Hepatocyte (in vitro differentiated cells): ENCODE measurements at regions not wholly inside any gene's neighbourhood (a gene's known extent, or its start where the extent isn't known, plus 50 kb on each side); places are given as distances from the start of the nearest gene placed in this dataset.

Source experiments
- DNase-seq: peaks from one replicate; pipeline ENCODE4 v3.0.0-alpha.2; 2016; ENCODE audit warnings: low spot score
- H2AFZ ChIP-seq: fragments of 200-600 bp; sonication (generic); 2 replicates; pipeline ENCODE4 v1.6.0; 2016; ENCODE audit warnings: antibody characterized with exemption, mild to moderate bottlenecking
- H3K27ac ChIP-seq: fragments of 200-600 bp; sonication (generic); 2 replicates; pipeline ENCODE4 v1.5.1; 2016; ENCODE audit warnings: mild to moderate bottlenecking
- H3K27me3 ChIP-seq: fragments of 200-600 bp; sonication (generic); 2 replicates; pipeline ENCODE4 v1.6.1; 2016
- H3K36me3 ChIP-seq: fragments of 200-600 bp; sonication (generic); replicated peaks from 2 replicates; pipeline ENCODE4 v1.5.1; 2016; ENCODE audit warnings: low read depth; ENCODE audit not compliant: insufficient read depth
- H3K4me1 ChIP-seq: fragments of 200-600 bp; sonication (generic); 2 replicates; pipeline ENCODE4 v1.5.1; 2016; ENCODE audit warnings: mild to moderate bottlenecking, moderate library complexity; ENCODE audit not compliant: insufficient read depth
- H3K4me2 ChIP-seq: fragments of 200-600 bp; sonication (generic); 2 replicates; pipeline ENCODE4 v1.6.0; 2016
- H3K4me3 ChIP-seq: fragments of 200-600 bp; sonication (generic); 2 replicates; pipeline ENCODE4 v1.5.1; 2016; ENCODE audit warnings: mild to moderate bottlenecking
- H3K79me2 ChIP-seq: fragments of 200-600 bp; sonication (generic); 2 replicates; pipeline ENCODE4 v1.6.0; 2017; ENCODE audit warnings: mild to moderate bottlenecking
- H3K9me2 ChIP-seq: fragments of 200-600 bp; sonication (generic); replicated peaks from 2 replicates; pipeline ENCODE4 v1.6.0; 2017; ENCODE audit warnings: mild to moderate bottlenecking; ENCODE audit not compliant: insufficient read depth
- H3K9me3 ChIP-seq: fragments of 200-600 bp; sonication (generic); 2 replicates; pipeline ENCODE4 v1.5.1; 2016; ENCODE audit warnings: low read depth, mild to moderate bottlenecking
- H4K20me1 ChIP-seq: fragments of 200-600 bp; sonication (generic); 2 replicates; pipeline ENCODE4 v1.6.0; 2016; ENCODE audit warnings: mild to moderate bottlenecking; ENCODE audit not compliant: insufficient read depth, poor library complexity, severe bottlenecking
- CTCF ChIP-seq: fragments of 200-600 bp; sonication (generic); IDR thresholded peaks from 2 replicates; pipeline ENCODE4 v1.5.1; 2016; ENCODE audit warnings: antibody characterized with exemption, mild to moderate bottlenecking; ENCODE audit not compliant: poor library complexity
- EZH2 ChIP-seq: fragments of 200-600 bp; sonication (generic); IDR thresholded peaks from 2 replicates; pipeline ENCODE4 v1.6.1; 2016; ENCODE audit warnings: antibody characterized with exemption, mild to moderate bottlenecking, borderline replicate concordance
- EZH2phosphoT487 ChIP-seq: fragments of 200-600 bp; sonication (generic); IDR thresholded peaks from one replicate; pipeline ENCODE4 v1.6.1; 2018; ENCODE audit warnings: antibody characterized with exemption, mild to moderate bottlenecking, low read depth, moderate library complexity; ENCODE audit not compliant: unreplicated experiment, severe bottlenecking
- WGBS: methylation state at CpG from one replicate; pipeline ENCODE4 v1.1.6; 2016; ENCODE audit warnings: low lambda C conversion rate; ENCODE audit errors: missing lambda C conversion rate; 5-methylcytosine and 5-hydroxymethylcytosine counted together

DNA sequence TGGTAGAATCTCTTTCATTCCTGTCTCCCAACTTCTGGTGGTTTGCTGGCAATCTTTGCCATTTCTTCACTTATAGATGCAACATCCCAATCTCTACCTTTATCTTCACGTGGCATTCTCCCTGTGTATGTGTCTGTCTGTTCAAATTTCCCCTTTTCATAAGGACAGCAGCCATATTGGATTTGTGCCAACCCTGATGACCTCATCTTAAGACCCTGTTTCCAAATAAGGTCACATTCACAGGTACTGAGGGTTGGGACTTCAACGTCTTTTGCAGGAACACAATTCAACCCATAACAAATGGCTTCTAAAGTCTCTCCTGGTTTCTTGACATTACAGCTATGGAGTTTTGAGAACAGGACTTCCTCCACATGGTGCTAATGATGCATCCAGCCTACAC, 84.5 kb upstream of the OLIG2 start:
- TF ChIP-seq EZH2: no peak
- TF ChIP-seq CTCF: no peak
- TF ChIP-seq EZH2phosphoT487: no peak
- DNase-seq: no peak
- peaks cover 5% of the 10 kb centered on the region for H3K27me3 ChIP-seq
- no peak overlapping the region for H2AFZ ChIP-seq
- H3K4me3 ChIP-seq: no peak overlapping the region
- H3K36me3 ChIP-seq: no peaks in the 10 kb centered on the region
- no peaks in the 10 kb centered on the region for H3K9me3 ChIP-seq
- H3K27ac ChIP-seq: no peak overlapping the region
- no peaks in the 10 kb centered on the region for H3K9me2 ChIP-seq
- H3K4me1 ChIP-seq: no peaks in the 10 kb centered on the region
- WGBS: 82% methylated on average over 2 of the region's 2 CpGs
- no peak overlapping the region for H3K4me2 ChIP-seq
- no peaks in the 10 kb centered on the region for H3K79me2 ChIP-seq
- no peaks in the 10 kb centered on the region for H4K20me1 ChIP-seq

DNA sequence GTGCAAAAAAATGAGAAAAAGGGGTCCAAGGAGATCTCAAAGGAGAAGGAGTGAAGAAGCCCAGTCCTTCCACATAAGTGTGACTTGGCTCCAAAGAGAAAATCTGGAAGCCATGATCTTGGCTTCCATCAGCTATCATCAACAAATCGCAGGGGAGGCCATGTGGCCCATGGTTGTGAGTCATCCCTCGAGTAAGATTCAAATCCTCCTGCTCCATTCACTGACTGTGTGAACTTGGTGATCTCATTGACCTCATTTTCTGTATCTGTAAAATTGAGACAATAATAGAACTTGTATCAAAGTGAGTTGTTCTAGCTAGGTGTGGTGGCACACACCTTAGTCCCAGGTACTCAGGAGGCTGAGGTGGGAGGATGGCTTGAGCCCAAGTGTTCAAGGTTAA, 79.1 kb upstream of the OLIG2 start:
- peaks cover 7% of the 10 kb centered on the region for H3K27me3 ChIP-seq
- no peak overlapping the region for H3K4me3 ChIP-seq
- H3K79me2 ChIP-seq: no peaks in the 10 kb centered on the region
- H2AFZ ChIP-seq: no peak overlapping the region
- no peaks in the 10 kb centered on the region for H3K9me3 ChIP-seq
- H3K27ac ChIP-seq: no peak overlapping the region
- TF ChIP-seq EZH2: no peak
- TF ChIP-seq CTCF: no peak
- no peak for TF ChIP-seq EZH2phosphoT487
- WGBS: 90% methylated on average over 2 of the region's 2 CpGs
- H3K9me2 ChIP-seq: no peaks in the 10 kb centered on the region
- no peak overlapping the region for H3K4me2 ChIP-seq
- H3K4me1 ChIP-seq: no peaks in the 10 kb centered on the region
- no peaks in the 10 kb centered on the region for H3K36me3 ChIP-seq
- no peaks in the 10 kb centered on the region for H4K20me1 ChIP-seq
- no peak for DNase-seq

- no peaks in the 10 kb centered on the region for H3K4me1 ChIP-seq
- H3K9me2 ChIP-seq: no peaks in the 10 kb centered on the region
- H3K36me3 ChIP-seq: no peaks in the 10 kb centered on the region
- H2AFZ ChIP-seq: no peak overlapping the region
- H3K27me3 ChIP-seq: peaks cover 16% of the 10 kb centered on the region
- no peaks in the 10 kb centered on the region for H3K9me3 ChIP-seq
- no peak overlapping the region for H3K4me2 ChIP-seq
- no peaks in the 10 kb centered on the region for H4K20me1 ChIP-seq
- no peaks in the 10 kb centered on the region for H3K79me2 ChIP-seq
- H3K27ac ChIP-seq: no peak overlapping the region
- TF ChIP-seq EZH2: no peak
- TF ChIP-seq CTCF: no peak
- no peak for TF ChIP-seq EZH2phosphoT487
- WGBS: 96% methylated on average over 1 of the region's 1 CpG
- H3K4me3 ChIP-seq: no peak overlapping the region
- DNase-seq: no peak
Measured at GRCh38 chr21:32947736-32948135, 78.0 kb upstream of the OLIG2 start.

GRCh38 chr21:32949701-32950100, 76.0 kb upstream of the OLIG2 start:
- no peaks in the 10 kb centered on the region for H4K20me1 ChIP-seq
- DNase-seq: no peak

More at GRCh38 chr21:32949701-32950100, 76.0 kb upstream of the OLIG2 start:
- Histone ChIP-seq H3K4me2 (no peak overlapping the region), H3K4me1 (no peaks in the 10 kb centered on the region), H3K9me3 (no peaks in the 10 kb centered on the region), H3K4me3 (no peak overlapping the region), H3K27me3 (peaks cover 30% of the 10 kb centered on the region), H3K9me2 (no peaks in the 10 kb centered on the region), H3K27ac (no peak overlapping the region), H3K79me2 (no peaks in the 10 kb centered on the region), H3K36me3 (no peaks in the 10 kb centered on the region), H2AFZ (no peak overlapping the region)
- TF ChIP-seq EZH2: no peak
- TF ChIP-seq CTCF: no peak
- no peak for TF ChIP-seq EZH2phosphoT487
- 53% methylated on average over 3 of the region's 3 CpGs for WGBS
